MCF 10A (cell line): ENCODE measurements at regions not wholly inside any gene's neighbourhood (a gene's known extent, or its start where the extent isn't known, plus 50 kb on each side); places are given as distances from the start of the nearest gene placed in this dataset.

ENCODE experiments used
- BruUV-seq: library from RNA; stranded (reverse); fragments of 400-500 nt; replicated peaks from 2 replicates; lab custom pipeline; 2021; lab: Mats Ljungman, UMichigan
- CTCF ChIA-PET: fragments of 300-600 bp; sonication (Branson Sonifier 250); formaldehyde crosslinking; extraction: SDS; loops from one replicate; lab custom pipeline; 2021; ENCODE audit warnings: antibody characterized with exemption, inconsistent platforms; lab: Yijun Ruan, JAX
- POLR2A ChIA-PET: fragments of 300-600, 350-650 bp; sonication (Branson Sonifier 250); formaldehyde crosslinking; extraction: SDS; loops from one replicate; lab custom pipeline; 2020; ENCODE audit warnings: antibody characterized with exemption, inconsistent platforms; lab: Yijun Ruan, JAX
- DNase-seq: peaks from one replicate; pipeline ENCODE4 v3.0.0-alpha.2; 2018; ENCODE audit not compliant: unreplicated experiment
- H3K27ac Mint-ChIP-seq: one replicate; pipeline ENCODE4 v1.8.0; 2022; ENCODE audit warnings: mild to moderate bottlenecking, low read depth, mixed read lengths; ENCODE audit not compliant: unreplicated experiment
- H3K27me3 Mint-ChIP-seq: one replicate; pipeline ENCODE4 v1.8.0; 2022; ENCODE audit warnings: mixed read lengths; ENCODE audit not compliant: insufficient read depth, unreplicated experiment
- H3K36me3 Mint-ChIP-seq: one replicate; pipeline ENCODE4 v1.8.0; 2022; ENCODE audit warnings: mild to moderate bottlenecking, moderate library complexity, mixed read lengths; ENCODE audit not compliant: insufficient read depth, unreplicated experiment
- H3K4me1 Mint-ChIP-seq: one replicate; pipeline ENCODE4 v1.8.0; 2022; ENCODE audit warnings: mixed read lengths; ENCODE audit not compliant: insufficient read depth, unreplicated experiment
- H3K4me3 Mint-ChIP-seq: one replicate; pipeline ENCODE4 v1.8.0; 2022; ENCODE audit warnings: mild to moderate bottlenecking, moderate library complexity, mixed read lengths; ENCODE audit not compliant: unreplicated experiment
- H3K9me3 Mint-ChIP-seq: one replicate; pipeline ENCODE4 v1.8.0; 2022; ENCODE audit warnings: mixed read lengths; ENCODE audit not compliant: unreplicated experiment
- intact Hi-C: fragments of 100-400 bp; cut with micrococcal nuclease; formaldehyde crosslinking; loops from 2 replicates; pipeline ENCODE4 v1.14.1; 2022
- TF ChIP-seq, protein P1 (sequence below): fragments of 200-600 bp; IDR thresholded peaks from one replicate; pipeline ENCODE4 v1.8.0; 2022; ENCODE audit warnings: antibody characterized with exemption, mild to moderate bottlenecking; ENCODE audit not compliant: unreplicated experiment

DNA sequence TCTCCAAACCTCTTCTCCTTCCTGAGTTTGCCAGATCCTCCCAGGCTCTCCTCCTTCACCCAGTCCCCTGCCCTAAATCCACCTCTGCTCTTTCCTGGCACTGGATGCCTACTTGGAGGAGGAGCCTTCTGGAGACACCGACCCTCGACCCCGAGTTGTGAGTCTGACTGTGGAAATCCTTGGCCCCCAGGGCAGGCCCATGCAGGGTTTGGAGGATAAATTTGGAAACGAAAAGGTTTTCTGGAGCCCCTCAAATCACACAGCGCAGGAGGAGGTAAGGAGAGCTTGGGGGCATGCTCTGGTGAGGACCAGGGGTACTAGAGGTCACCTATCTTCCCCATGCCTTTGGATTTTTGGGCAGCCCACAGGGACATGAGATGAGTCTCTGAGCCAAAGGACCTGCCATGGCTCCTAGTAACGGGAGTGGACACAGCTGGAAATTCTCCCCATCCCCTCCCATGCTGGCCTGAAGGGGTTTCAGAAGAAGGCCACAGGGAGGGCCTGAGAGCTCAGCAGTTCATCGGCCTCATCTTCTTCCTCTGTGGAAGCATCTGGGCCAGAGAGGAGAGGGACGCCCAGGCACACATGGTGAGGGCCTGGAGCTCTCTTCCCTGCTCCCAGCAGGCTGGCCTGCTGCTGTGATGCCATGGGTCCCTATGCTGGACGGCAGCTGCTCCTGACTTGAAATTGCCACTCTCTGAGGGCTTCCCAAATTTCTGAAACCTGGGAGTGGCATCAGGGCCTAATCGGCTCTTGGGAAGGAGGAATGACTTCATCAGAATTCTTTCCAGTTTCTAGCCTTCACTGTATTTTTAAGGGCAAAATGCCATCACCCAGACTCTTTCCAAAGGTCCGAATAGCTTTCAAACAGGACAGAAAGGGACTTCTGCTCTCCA is 68.6 kb upstream of the ITGA11 start:
- DNase-seq = no peak
- H3K4me1 Mint-ChIP-seq = no peaks in the 10 kb centered on the region
- intact Hi-C loops = no loop called here
- CTCF ChIA-PET = interaction anchor here (0.6 kb wide), 1 partner anchor 169 kb away, joined by 3 read pairs; no protein-coding TSS in a partner anchor
- no peak overlapping the region for H3K27ac Mint-ChIP-seq
- BruUV-seq = no TSS peak
- TF ChIP-seq, protein P1, sequence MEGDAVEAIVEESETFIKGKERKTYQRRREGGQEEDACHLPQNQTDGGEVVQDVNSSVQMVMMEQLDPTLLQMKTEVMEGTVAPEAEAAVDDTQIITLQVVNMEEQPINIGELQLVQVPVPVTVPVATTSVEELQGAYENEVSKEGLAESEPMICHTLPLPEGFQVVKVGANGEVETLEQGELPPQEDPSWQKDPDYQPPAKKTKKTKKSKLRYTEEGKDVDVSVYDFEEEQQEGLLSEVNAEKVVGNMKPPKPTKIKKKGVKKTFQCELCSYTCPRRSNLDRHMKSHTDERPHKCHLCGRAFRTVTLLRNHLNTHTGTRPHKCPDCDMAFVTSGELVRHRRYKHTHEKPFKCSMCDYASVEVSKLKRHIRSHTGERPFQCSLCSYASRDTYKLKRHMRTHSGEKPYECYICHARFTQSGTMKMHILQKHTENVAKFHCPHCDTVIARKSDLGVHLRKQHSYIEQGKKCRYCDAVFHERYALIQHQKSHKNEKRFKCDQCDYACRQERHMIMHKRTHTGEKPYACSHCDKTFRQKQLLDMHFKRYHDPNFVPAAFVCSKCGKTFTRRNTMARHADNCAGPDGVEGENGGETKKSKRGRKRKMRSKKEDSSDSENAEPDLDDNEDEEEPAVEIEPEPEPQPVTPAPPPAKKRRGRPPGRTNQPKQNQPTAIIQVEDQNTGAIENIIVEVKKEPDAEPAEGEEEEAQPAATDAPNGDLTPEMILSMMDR = no peak
- peaks cover 11% of the 10 kb centered on the region for H3K27me3 Mint-ChIP-seq
- H3K4me3 Mint-ChIP-seq = no peak overlapping the region
- no peaks in the 10 kb centered on the region for H3K36me3 Mint-ChIP-seq
- no peaks in the 10 kb centered on the region for H3K9me3 Mint-ChIP-seq
- POLR2A ChIA-PET = interaction anchor here (0.6 kb wide), 1 partner anchor 54 kb away, joined by 3 read pairs; no protein-coding TSS in a partner anchor

DNA sequence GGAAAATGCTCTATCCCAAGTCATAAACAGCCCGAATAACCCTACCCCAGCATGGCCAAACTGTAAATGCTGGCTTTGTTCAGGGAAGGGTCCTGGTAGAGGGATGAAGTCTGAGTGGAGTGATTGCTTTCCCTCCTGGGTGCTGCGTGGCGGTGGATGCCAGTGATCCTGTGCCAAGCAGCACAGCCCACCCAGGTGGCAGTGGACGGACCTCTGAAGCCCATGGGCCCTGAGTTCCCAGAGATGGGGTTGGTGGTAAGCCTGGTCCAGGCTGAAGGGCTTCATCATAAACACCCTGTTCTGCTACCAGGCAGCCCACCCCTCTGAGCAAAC is 69.3 kb upstream of the ITGA11 start:
- no peaks in the 10 kb centered on the region for H3K9me3 Mint-ChIP-seq
- ChIA-PET POLR2A (interaction anchor here (0.6 kb wide), 1 partner anchor 54 kb away, joined by 3 read pairs; no protein-coding TSS in a partner anchor), CTCF (no interaction called here)
- H3K4me3 Mint-ChIP-seq = no peak overlapping the region
- intact Hi-C loops = no loop called here
- BruUV-seq = no TSS peak
- TF ChIP-seq, protein P1 = no peak
- no peaks in the 10 kb centered on the region for H3K36me3 Mint-ChIP-seq
- no peak for DNase-seq
- H3K27me3 Mint-ChIP-seq = peaks cover 5% of the 10 kb centered on the region
- H3K27ac Mint-ChIP-seq = no peak overlapping the region
- H3K4me1 Mint-ChIP-seq = no peaks in the 10 kb centered on the region

- no peak overlapping the region for H3K4me3 Mint-ChIP-seq
- no peak for DNase-seq
- no peak overlapping the region for H3K27ac Mint-ChIP-seq
- intact Hi-C loops = no loop called here
- no peaks in the 10 kb centered on the region for H3K9me3 Mint-ChIP-seq
- BruUV-seq = no TSS peak
- ChIA-PET CTCF (interaction anchor here (1.5 kb wide), 1 partner anchor 48 kb away, joined by 3 read pairs; no protein-coding TSS in a partner anchor), POLR2A (interaction anchor here (0.6 kb wide), 1 partner anchor 33 kb away, joined by 3 read pairs; no protein-coding TSS in a partner anchor)
- peaks cover 1% of the 10 kb centered on the region for H3K27me3 Mint-ChIP-seq
- TF ChIP-seq, protein P1 = no peak
- H3K36me3 Mint-ChIP-seq = no peaks in the 10 kb centered on the region
- no peaks in the 10 kb centered on the region for H3K4me1 Mint-ChIP-seq
These were observed 69.7 kb upstream of the ITGA11 start for GRCh38 chr15:68501616-68502015.

DNA sequence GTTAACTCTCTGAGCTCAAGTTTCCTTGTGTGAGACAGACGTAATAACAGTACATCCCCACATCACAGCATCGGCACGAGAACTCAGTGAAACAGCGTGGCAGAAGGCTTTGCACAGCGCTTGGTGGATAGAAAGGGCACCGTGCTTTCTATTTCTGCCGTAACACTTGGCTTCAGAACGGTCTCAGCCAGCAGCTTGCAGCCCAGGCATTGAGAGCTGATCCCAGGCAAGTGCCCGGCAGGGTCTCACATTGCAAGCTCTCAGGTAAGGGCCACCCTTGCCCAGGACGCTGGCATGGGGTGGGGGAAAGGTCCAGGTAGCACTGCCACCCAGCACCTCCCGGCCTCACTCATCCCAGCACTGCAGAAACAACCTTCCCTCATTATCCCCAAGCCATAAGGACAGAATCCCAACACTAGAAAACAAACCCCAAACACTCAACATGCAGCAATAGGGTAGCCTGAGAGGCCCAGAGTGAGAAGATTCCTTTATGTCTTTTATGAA is 70.5 kb upstream of the ITGA11 start:
- CTCF ChIA-PET = interaction anchor here (1.5 kb wide), 1 partner anchor 48 kb away, joined by 3 read pairs; no protein-coding TSS in a partner anchor
- H3K4me3 Mint-ChIP-seq = no peak overlapping the region

More for the DNA sequence above, 70.5 kb upstream of the ITGA11 start:
- POLR2A ChIA-PET = no interaction called here
- Mint-ChIP-seq H3K27me3 (no peaks in the 10 kb centered on the region), H3K9me3 (no peaks in the 10 kb centered on the region), H3K27ac (no peak overlapping the region), H3K36me3 (no peaks in the 10 kb centered on the region), H3K4me1 (no peaks in the 10 kb centered on the region)
- intact Hi-C loops = no loop called here
- TF ChIP-seq, protein P1 = no peak
- no peak for DNase-seq
- BruUV-seq = no TSS peak
